Testis (tissue), 2 donors: ENCODE measurements at regions not wholly inside any gene's neighbourhood (a gene's known extent, or its start where the extent isn't known, plus 50 kb on each side); places are given as distances from the start of the nearest gene placed in this dataset.

Source experiments
- DNase-seq: peaks from one replicate; pipeline ENCODE4 v3.0.0-alpha.2; 2019
- H3K27ac ChIP-seq, 2 donors: fragments of 200-600 bp; sonication (generic); one replicate each; pipeline ENCODE4 v1.5.1; 2019
- H3K27me3 ChIP-seq: fragments of 200-600 bp; sonication (generic); one replicate; pipeline ENCODE4 v1.5.1; 2019
- H3K36me3 ChIP-seq: fragments of 200-600 bp; sonication (generic); one replicate; pipeline ENCODE4 v1.5.1; 2017; ENCODE audit warnings: low read depth; ENCODE audit errors: missing control alignments
- H3K4me1 ChIP-seq: fragments of 200-600 bp; sonication (generic); one replicate; pipeline ENCODE4 v1.5.1; 2019
- H3K4me3 ChIP-seq, 2 donors: fragments of 200-600 bp; sonication (generic); one replicate each; pipeline ENCODE4 v1.5.1; 2017 to 2019
- H3K9me3 ChIP-seq: fragments of 200-600 bp; sonication (generic); one replicate; pipeline ENCODE4 v1.5.1; 2017
- CTCF ChIP-seq, 3 experiments: fragments of 450-650 bp in 2 of 3; fragments of 200-600 bp in 1 of 3; sonication (generic) in 1 of 3; IDR thresholded peaks; one replicate each; pipeline ENCODE4 v1.5.1; 2016 to 2019; ENCODE audit warnings: antibody characterized with exemption in 3 of 3, mild to moderate bottlenecking in 2 of 3, moderate library complexity in 1 of 3
- POLR2A ChIP-seq: fragments of 450-650 bp; IDR thresholded peaks from one replicate; pipeline ENCODE4 v1.6.1; 2017; ENCODE audit warnings: antibody characterized with exemption, mild to moderate bottlenecking, moderate library complexity
- WGBS, 2 donors: methylation state at CpG; one replicate each; pipeline ENCODE4 v1.1.5; 2018; 5-methylcytosine and 5-hydroxymethylcytosine counted together
- intact Hi-C: fragments of 100-400 bp; cut with DNase I; formaldehyde crosslinking; loops from one replicate; pipeline ENCODE4 v1.15.1; 2023; ENCODE audit warnings: low total_unique reads

- Histone ChIP-seq H3K36me3 (no peaks in the 10 kb centered on the region), H3K27me3 (no peaks in the 10 kb centered on the region), H3K27ac (no peak overlapping the region), H3K4me1 (no peaks in the 10 kb centered on the region), H3K4me3 (no peak overlapping the region), H3K9me3 (no peaks in the 10 kb centered on the region)
- 27 to 35% methylated on average over 1 of the region's 1 CpG for WGBS, 2 donors
- DNase-seq, result no peak
- intact Hi-C loops, result no loop called here
- TF ChIP-seq CTCF (IDR thresholded peaks at IDR 0.05), result no peak
- no peak for TF ChIP-seq POLR2A
These were observed 157.3 kb downstream of the AASDH start for GRCh38 chr4:56229947-56230346.

GRCh38 chr4:56227301-56227835 lies 159.9 kb downstream of the AASDH start:
- H3K27ac ChIP-seq, result no peak overlapping the region
- WGBS, 2 donors, result 92% methylated on average over 6 of the region's 6 CpGs
- H3K9me3 ChIP-seq, result no peaks in the 10 kb centered on the region
- DNase-seq, result no peak
- no peaks in the 10 kb centered on the region for H3K4me1 ChIP-seq
- intact Hi-C loops, result no loop called here
- H3K27me3 ChIP-seq, result no peaks in the 10 kb centered on the region
- no peak for TF ChIP-seq POLR2A
- no peak for TF ChIP-seq CTCF (IDR thresholded peaks at IDR 0.05)
- H3K4me3 ChIP-seq, result no peak overlapping the region
- H3K36me3 ChIP-seq, result no peaks in the 10 kb centered on the region

- intact Hi-C loops, result no loop called here
- 72 to 79% methylated on average over 2 of the region's 2 CpGs for WGBS, 2 donors
- Histone ChIP-seq H3K4me1 (no peaks in the 10 kb centered on the region), H3K27me3 (no peaks in the 10 kb centered on the region), H3K36me3 (no peaks in the 10 kb centered on the region), H3K27ac (no peak overlapping the region), H3K9me3 (no peaks in the 10 kb centered on the region), H3K4me3 (no peak overlapping the region)
- no peak for DNase-seq
- TF ChIP-seq POLR2A (no peak), CTCF (IDR thresholded peaks at IDR 0.05) (no peak)
These were observed 160.7 kb downstream of the AASDH start for GRCh38 chr4:56226579-56226978.

- WGBS, 2 donors, result 97% methylated on average over 1 of the region's 1 CpG
- TF ChIP-seq CTCF (IDR thresholded peaks at IDR 0.05), result no peak
- TF ChIP-seq POLR2A, result no peak
- no peaks in the 10 kb centered on the region for H3K4me1 ChIP-seq
- no peaks in the 10 kb centered on the region for H3K36me3 ChIP-seq
- intact Hi-C loops, result no loop called here
- no peak for DNase-seq
- H3K9me3 ChIP-seq, result no peaks in the 10 kb centered on the region
- no peak overlapping the region for H3K27ac ChIP-seq
- H3K4me3 ChIP-seq, result no peak overlapping the region
- H3K27me3 ChIP-seq, result no peaks in the 10 kb centered on the region
These were observed 162.7 kb downstream of the AASDH start for GRCh38 chr4:56224641-56225040.

- Histone ChIP-seq H3K4me1 (peaks cover 3% of the 10 kb centered on the region), H3K36me3 (no peaks in the 10 kb centered on the region), H3K27me3 (no peaks in the 10 kb centered on the region), H3K4me3 (no peak overlapping the region), H3K27ac (no peak overlapping the region), H3K9me3 (no peaks in the 10 kb centered on the region)
- intact Hi-C loops, result no loop called here
- no peak for TF ChIP-seq POLR2A
- TF ChIP-seq CTCF (IDR thresholded peaks at IDR 0.05), result no peak
- 95% methylated on average over 6 of the region's 6 CpGs for WGBS, 2 donors
- DNase-seq, result no peak
These were observed 164.8 kb downstream of the AASDH start for GRCh38 chr4:56222514-56222913.
